OCI-LY7 (cell line): ENCODE measurements at regions not wholly inside any gene's neighbourhood (a gene's known extent, or its start where the extent isn't known, plus 50 kb on each side); places are given as distances from the start of the nearest gene placed in this dataset.
A peak's percentile ranks its signal among the peaks of the same experiment; 100 is the strongest.

Source experiments
- BruUV-seq: library from RNA; stranded (reverse); fragments of 400-500 nt; replicated peaks from 2 replicates; lab custom pipeline; 2021; lab: Mats Ljungman, UMichigan
- CTCF ChIA-PET: fragments of 300-600 bp; sonication (Branson Sonifier 250); formaldehyde crosslinking; loops from one replicate; lab custom pipeline; 2022; ENCODE audit warnings: antibody characterized with exemption; ENCODE audit not compliant: unreplicated experiment; lab: Charles Lee
- POLR2A ChIA-PET: fragments of 300-600 bp; sonication (Branson Sonifier 250); formaldehyde crosslinking; loops from one replicate; lab custom pipeline; 2022; ENCODE audit warnings: antibody characterized with exemption; lab: Charles Lee
- DNase-seq: peaks from one replicate; pipeline ENCODE4 v3.0.0-alpha.2; 2015; ENCODE audit warnings: low spot score
- H2AFZ ChIP-seq: fragments of 200-600 bp; sonication (generic), shearing (Covaris generic); 2 replicates; pipeline ENCODE4 v1.6.1; 2014; ENCODE audit warnings: mild to moderate bottlenecking, antibody characterized with exemption, low read length, moderate library complexity
- H3K27ac ChIP-seq: fragments of 200-600 bp; sonication (generic); 2 replicates; pipeline ENCODE4 v1.5.1; 2014; ENCODE audit warnings: mixed run types, low read depth, mild to moderate bottlenecking, moderate library complexity, low read length, inconsistent platforms; ENCODE audit not compliant: poor library complexity, severe bottlenecking
- H3K36me3 ChIP-seq: fragments of 200-600 bp; sonication (generic); 2 replicates; pipeline ENCODE4 v1.6.1; 2014; ENCODE audit warnings: mild to moderate bottlenecking, antibody characterized with exemption, low read length, moderate library complexity, mixed read lengths; ENCODE audit not compliant: insufficient read depth
- H3K4me1 ChIP-seq: fragments of 200-600 bp; sonication (generic); 2 replicates; pipeline ENCODE4 v1.5.1; 2014; ENCODE audit warnings: mild to moderate bottlenecking, low read length; ENCODE audit not compliant: insufficient read depth, poor library complexity, severe bottlenecking
- H3K4me2 ChIP-seq: fragments of 200-600 bp; sonication (generic); 2 replicates; pipeline ENCODE4 v1.6.1; 2014; ENCODE audit warnings: mild to moderate bottlenecking, low read length
- H3K4me3 ChIP-seq: fragments of 200-600 bp; sonication (generic); 2 replicates; pipeline ENCODE4 v1.5.1; 2014; ENCODE audit warnings: mild to moderate bottlenecking, low read depth, low read length; ENCODE audit not compliant: poor library complexity, severe bottlenecking
- H3K79me2 ChIP-seq: fragments of 200-600 bp; sonication (generic); 2 replicates; pipeline ENCODE4 v1.6.1; 2016; ENCODE audit warnings: low read depth, mild to moderate bottlenecking, low read length, moderate library complexity, mixed read lengths; ENCODE audit not compliant: insufficient read depth
- H3K9me2 ChIP-seq: fragments of 200-600 bp; sonication (generic); 2 replicates; pipeline ENCODE4 v1.6.1; 2016; ENCODE audit warnings: mild to moderate bottlenecking, low read length, mixed read lengths; ENCODE audit not compliant: insufficient read depth
- H3K9me3 ChIP-seq: fragments of 200-600 bp; sonication (generic); 2 replicates; pipeline ENCODE4 v1.6.1; 2014; ENCODE audit warnings: mild to moderate bottlenecking, mixed run types, low read length, mixed read lengths
- H4K20me1 ChIP-seq: fragments of 200-600 bp; sonication (generic); 2 replicates; pipeline ENCODE4 v1.6.1; 2014; ENCODE audit warnings: mild to moderate bottlenecking, antibody characterized with exemption, low read length, moderate library complexity, mixed read lengths; ENCODE audit not compliant: insufficient read depth
- EZH2phosphoT487 ChIP-seq: fragments of 200-600 bp; sonication (generic); IDR thresholded peaks from 2 replicates; pipeline ENCODE4 v1.6.1; 2018; ENCODE audit warnings: low read depth, borderline replicate concordance, mild to moderate bottlenecking, mixed run types, antibody characterized with exemption, low read length, moderate library complexity, mixed read lengths
- intact Hi-C: fragments of 100-400 bp; cut with micrococcal nuclease; formaldehyde crosslinking; loops from one replicate; pipeline ENCODE4 v1.10.0; 2022; ENCODE audit not compliant: unreplicated experiment
- TF ChIP-seq, protein P1 (sequence below): fragments of 200-600 bp; sonication (generic); conservative IDR thresholded peaks from 2 replicates; pipeline ENCODE4 v1.5.1; 2014; ENCODE audit warnings: mild to moderate bottlenecking, antibody characterized with exemption, low read length, moderate library complexity, mixed read lengths

DNA sequence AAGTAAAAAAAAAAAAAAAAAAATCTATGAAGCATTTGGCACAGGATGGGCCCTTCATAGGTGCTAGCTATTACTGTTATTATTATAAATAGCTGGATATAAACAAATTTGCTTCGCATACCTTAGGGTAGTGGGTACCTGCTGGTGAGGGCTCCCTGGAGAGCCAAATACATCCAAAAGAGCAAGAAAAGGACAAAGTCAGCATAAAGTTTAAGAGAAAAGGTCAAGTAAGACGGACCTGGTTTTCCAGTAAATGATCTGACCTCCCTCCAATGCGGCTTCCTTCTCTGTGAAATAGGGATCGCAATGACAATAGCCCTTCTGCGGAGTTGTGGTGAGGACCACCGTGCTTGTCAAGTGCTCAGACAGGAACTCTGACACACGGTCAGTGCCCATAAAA lies 214.5 kb downstream of the SNX10 start:
- Histone ChIP-seq H3K9me2 (no peaks in the 10 kb centered on the region), H3K36me3 (no peaks in the 10 kb centered on the region), H3K79me2 (no peaks in the 10 kb centered on the region), H4K20me1 (no peaks in the 10 kb centered on the region), H3K9me3 (no peaks in the 10 kb centered on the region), H3K4me2 (no peak overlapping the region), H3K27ac (no peak overlapping the region), H3K4me1 (no peaks in the 10 kb centered on the region), H3K4me3 (no peak overlapping the region), H2AFZ (no peak overlapping the region)
- ChIA-PET POLR2A (interaction anchor here (1.0 to 1.1 kb wide), 2 partner anchors 40 to 136 kb away, joined by 3 read pairs; no protein-coding TSS in a partner anchor), CTCF (interaction anchor here (0.5 to 0.6 kb wide), 2 partner anchors 417 to 741 kb away, joined by 3 to 6 read pairs; no protein-coding TSS in a partner anchor)
- BruUV-seq = no TSS peak
- intact Hi-C loops = loop anchor here (10.0 kb wide), 1 partner anchor 411 kb away; no protein-coding TSS in a partner anchor
- no peak for TF ChIP-seq EZH2phosphoT487
- TF ChIP-seq, protein P1, sequence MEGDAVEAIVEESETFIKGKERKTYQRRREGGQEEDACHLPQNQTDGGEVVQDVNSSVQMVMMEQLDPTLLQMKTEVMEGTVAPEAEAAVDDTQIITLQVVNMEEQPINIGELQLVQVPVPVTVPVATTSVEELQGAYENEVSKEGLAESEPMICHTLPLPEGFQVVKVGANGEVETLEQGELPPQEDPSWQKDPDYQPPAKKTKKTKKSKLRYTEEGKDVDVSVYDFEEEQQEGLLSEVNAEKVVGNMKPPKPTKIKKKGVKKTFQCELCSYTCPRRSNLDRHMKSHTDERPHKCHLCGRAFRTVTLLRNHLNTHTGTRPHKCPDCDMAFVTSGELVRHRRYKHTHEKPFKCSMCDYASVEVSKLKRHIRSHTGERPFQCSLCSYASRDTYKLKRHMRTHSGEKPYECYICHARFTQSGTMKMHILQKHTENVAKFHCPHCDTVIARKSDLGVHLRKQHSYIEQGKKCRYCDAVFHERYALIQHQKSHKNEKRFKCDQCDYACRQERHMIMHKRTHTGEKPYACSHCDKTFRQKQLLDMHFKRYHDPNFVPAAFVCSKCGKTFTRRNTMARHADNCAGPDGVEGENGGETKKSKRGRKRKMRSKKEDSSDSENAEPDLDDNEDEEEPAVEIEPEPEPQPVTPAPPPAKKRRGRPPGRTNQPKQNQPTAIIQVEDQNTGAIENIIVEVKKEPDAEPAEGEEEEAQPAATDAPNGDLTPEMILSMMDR = no peak
- no peak for DNase-seq

DNA sequence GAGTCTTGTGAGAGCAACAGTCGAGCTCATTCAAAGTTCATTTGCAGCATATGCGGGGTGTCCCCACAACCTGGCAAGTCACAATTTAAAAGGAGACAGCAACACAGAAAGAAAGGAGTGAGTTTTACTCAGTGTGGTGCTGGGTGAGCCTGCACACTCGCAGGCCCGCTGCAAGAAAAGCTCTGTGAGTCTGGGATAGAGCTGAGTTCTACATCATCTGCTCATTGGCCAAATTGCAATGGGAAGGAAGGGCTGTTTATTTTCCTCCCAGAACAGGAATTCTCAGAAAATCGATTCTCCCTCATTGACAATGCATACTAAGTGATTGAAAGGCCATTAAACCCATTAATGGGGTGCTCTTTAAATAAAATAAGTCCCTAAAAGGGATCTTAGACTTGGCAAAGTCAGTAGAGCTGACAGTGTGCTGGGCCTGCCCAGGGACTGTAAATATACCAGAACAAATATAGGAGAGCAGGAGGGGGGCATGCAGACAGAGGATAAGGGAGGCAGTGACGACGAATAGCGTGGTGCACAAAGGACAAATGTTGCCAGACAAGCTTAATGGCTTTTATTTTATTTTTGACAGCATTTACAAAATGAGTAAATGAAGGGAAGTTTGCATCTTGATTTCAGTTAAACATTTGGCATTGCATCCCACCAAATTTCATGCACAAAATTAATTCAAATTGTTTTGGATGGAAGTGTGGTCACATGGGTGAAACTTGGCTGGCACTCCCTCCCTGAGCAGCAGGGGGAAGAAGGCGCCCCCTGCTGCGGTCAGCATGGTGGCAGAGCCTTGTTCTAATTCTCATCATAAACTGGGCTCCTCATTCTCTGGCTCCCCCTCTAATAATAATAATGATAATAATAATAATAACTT lies 215.7 kb downstream of the SNX10 start:
- H3K36me3 ChIP-seq = no peaks in the 10 kb centered on the region
- intact Hi-C loops = loop anchor here (10.0 kb wide), 1 partner anchor 413 kb away; no protein-coding TSS in a partner anchor

More for the DNA sequence above, 215.7 kb downstream of the SNX10 start:
- no peaks in the 10 kb centered on the region for H3K4me1 ChIP-seq
- H3K79me2 ChIP-seq = no peaks in the 10 kb centered on the region
- TF ChIP-seq, protein P1 = peak; percentile 39; the same call in 1 of the 2 replicates
- TF ChIP-seq EZH2phosphoT487 = no peak
- H3K9me2 ChIP-seq = no peaks in the 10 kb centered on the region
- H2AFZ ChIP-seq = no peak overlapping the region
- H3K27ac ChIP-seq = no peak overlapping the region
- no TSS peak for BruUV-seq
- H4K20me1 ChIP-seq = no peaks in the 10 kb centered on the region
- no peaks in the 10 kb centered on the region for H3K9me3 ChIP-seq
- DNase-seq = no peak
- CTCF ChIA-PET = no interaction called here
- H3K4me3 ChIP-seq = no peak overlapping the region
- H3K4me2 ChIP-seq = no peak overlapping the region
- POLR2A ChIA-PET = interaction anchor here (0.6 to 0.7 kb wide), 2 partner anchors 76 to 115 kb away, joined by 3 to 5 read pairs; no protein-coding TSS in a partner anchor
